OCI-LY3 (cell line): ENCODE measurements at regions not wholly inside any gene's neighbourhood (a gene's known extent, or its start where the extent isn't known, plus 50 kb on each side); places are given as distances from the start of the nearest gene placed in this dataset.

Experiments
- CTCF ChIP-seq: fragments of 200-600, 300-600 bp; sonication (generic); IDR thresholded peaks from 2 replicates; pipeline ENCODE4 v1.5.1; 2014; ENCODE audit warnings: antibody characterized with exemption, low read length, low read depth
- EZH2phosphoT487 ChIP-seq: fragments of 200-600 bp; shearing (Covaris generic); IDR thresholded peaks from 2 replicates; pipeline ENCODE4 v1.6.1; 2018; ENCODE audit warnings: antibody characterized with exemption, mixed run types, low read depth

- no peak for TF ChIP-seq EZH2phosphoT487
- no peak for TF ChIP-seq CTCF
Measured at GRCh38 chr18:28905509-28905908, 728.6 kb upstream of the CDH2 start.
